HCT116 (cell line): ENCODE measurements at regions not wholly inside any gene's neighbourhood (a gene's known extent, or its start where the extent isn't known, plus 50 kb on each side); places are given as distances from the start of the nearest gene placed in this dataset.

Source experiments
- EZH2 ChIP-seq: fragments of 200-600 bp; sonication (generic); IDR thresholded peaks from 2 replicates; pipeline ENCODE4 v1.6.1; 2017; ENCODE audit warnings: antibody characterized with exemption, mixed run types
- FOSL1 ChIP-seq: IDR thresholded peaks from 2 replicates; pipeline ENCODE4 v1.6.1; 2012; ENCODE audit warnings: low read depth
- POLR2A ChIP-seq: IDR thresholded peaks from 2 replicates; pipeline ENCODE4 v1.7.0; 2011; ENCODE audit warnings: borderline replicate concordance; ENCODE audit not compliant: insufficient read depth, insufficient read length; ENCODE audit errors: extremely low read depth
- RAD21 ChIP-seq: IDR thresholded peaks from 2 replicates; pipeline ENCODE4 v1.6.1; 2012; ENCODE audit warnings: low read depth, mild to moderate bottlenecking
- SIN3A ChIP-seq: IDR thresholded peaks from 2 replicates; pipeline ENCODE4 v1.6.1; 2012; ENCODE audit warnings: low read depth
- TCF7L2 ChIP-seq: IDR thresholded peaks from 2 replicates; pipeline ENCODE4 v1.7.0; 2011; ENCODE audit warnings: borderline replicate concordance, inconsistent platforms; ENCODE audit not compliant: insufficient read depth, insufficient read length; ENCODE audit errors: extremely low read depth
- TF ChIP-seq, protein P1 (sequence below), 3 experiments: fragments of 200-600 bp in 1 of 3; sonication (generic) in 1 of 3; IDR thresholded peaks in 2 of 3; conservative IDR thresholded peaks in 1 of 3; 2 replicates each; pipeline ENCODE4 v1.5.1; 2012 to 2017; ENCODE audit warnings: low read depth in 2 of 3, low read length in 2 of 3, antibody characterized with exemption in 1 of 3, borderline replicate concordance in 1 of 3, control low read depth in 1 of 3, mild to moderate bottlenecking in 1 of 3, mixed read lengths in 1 of 3, mixed run types in 1 of 3, moderate library complexity in 1 of 3; ENCODE audit not compliant: insufficient read depth in 1 of 3
- TF ChIP-seq, protein P2 (sequence below): IDR thresholded peaks from 2 replicates; pipeline ENCODE4 v1.6.1; 2012; ENCODE audit warnings: low read depth
- TF ChIP-seq, protein P3 (sequence below): IDR thresholded peaks from 2 replicates; pipeline ENCODE4 v1.6.1; 2011; ENCODE audit warnings: mild to moderate bottlenecking, low read length, moderate library complexity; ENCODE audit not compliant: insufficient replicate concordance; ENCODE audit errors: extremely low read depth

DNA sequence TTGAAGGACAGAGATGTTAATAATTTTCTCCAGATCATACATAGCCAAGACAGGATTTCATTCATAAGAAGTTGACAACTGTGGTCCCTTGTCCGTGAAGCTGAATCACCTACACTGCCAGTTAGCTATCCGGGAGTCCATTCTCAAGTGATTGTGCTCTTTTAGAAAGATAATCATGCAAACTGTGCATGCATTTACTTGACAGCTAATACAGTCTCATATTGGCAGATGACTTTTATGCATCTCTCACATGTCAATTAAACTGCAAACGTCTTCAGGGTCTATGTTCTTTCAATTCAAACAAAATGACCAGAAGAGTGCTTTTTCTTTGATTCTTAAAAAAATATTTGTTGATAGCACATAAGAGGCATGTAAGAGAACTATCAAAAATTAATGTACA is 1572.9 kb downstream of the C4orf33 start:
- TF ChIP-seq, protein P1, sequence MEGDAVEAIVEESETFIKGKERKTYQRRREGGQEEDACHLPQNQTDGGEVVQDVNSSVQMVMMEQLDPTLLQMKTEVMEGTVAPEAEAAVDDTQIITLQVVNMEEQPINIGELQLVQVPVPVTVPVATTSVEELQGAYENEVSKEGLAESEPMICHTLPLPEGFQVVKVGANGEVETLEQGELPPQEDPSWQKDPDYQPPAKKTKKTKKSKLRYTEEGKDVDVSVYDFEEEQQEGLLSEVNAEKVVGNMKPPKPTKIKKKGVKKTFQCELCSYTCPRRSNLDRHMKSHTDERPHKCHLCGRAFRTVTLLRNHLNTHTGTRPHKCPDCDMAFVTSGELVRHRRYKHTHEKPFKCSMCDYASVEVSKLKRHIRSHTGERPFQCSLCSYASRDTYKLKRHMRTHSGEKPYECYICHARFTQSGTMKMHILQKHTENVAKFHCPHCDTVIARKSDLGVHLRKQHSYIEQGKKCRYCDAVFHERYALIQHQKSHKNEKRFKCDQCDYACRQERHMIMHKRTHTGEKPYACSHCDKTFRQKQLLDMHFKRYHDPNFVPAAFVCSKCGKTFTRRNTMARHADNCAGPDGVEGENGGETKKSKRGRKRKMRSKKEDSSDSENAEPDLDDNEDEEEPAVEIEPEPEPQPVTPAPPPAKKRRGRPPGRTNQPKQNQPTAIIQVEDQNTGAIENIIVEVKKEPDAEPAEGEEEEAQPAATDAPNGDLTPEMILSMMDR (IDR thresholded peaks at IDR 0.05 in 2 of 3, conservative IDR thresholded peaks at IDR 0.05 in 1 of 3; ENCODE audit: borderline replicate concordance in 1 of 3, insufficient read depth in 1 of 3, low read depth in 2 of 3, low read length in 2 of 3): no peak
- no peak for TF ChIP-seq POLR2A
- no peak for TF ChIP-seq SIN3A
- TF ChIP-seq, protein P2, sequence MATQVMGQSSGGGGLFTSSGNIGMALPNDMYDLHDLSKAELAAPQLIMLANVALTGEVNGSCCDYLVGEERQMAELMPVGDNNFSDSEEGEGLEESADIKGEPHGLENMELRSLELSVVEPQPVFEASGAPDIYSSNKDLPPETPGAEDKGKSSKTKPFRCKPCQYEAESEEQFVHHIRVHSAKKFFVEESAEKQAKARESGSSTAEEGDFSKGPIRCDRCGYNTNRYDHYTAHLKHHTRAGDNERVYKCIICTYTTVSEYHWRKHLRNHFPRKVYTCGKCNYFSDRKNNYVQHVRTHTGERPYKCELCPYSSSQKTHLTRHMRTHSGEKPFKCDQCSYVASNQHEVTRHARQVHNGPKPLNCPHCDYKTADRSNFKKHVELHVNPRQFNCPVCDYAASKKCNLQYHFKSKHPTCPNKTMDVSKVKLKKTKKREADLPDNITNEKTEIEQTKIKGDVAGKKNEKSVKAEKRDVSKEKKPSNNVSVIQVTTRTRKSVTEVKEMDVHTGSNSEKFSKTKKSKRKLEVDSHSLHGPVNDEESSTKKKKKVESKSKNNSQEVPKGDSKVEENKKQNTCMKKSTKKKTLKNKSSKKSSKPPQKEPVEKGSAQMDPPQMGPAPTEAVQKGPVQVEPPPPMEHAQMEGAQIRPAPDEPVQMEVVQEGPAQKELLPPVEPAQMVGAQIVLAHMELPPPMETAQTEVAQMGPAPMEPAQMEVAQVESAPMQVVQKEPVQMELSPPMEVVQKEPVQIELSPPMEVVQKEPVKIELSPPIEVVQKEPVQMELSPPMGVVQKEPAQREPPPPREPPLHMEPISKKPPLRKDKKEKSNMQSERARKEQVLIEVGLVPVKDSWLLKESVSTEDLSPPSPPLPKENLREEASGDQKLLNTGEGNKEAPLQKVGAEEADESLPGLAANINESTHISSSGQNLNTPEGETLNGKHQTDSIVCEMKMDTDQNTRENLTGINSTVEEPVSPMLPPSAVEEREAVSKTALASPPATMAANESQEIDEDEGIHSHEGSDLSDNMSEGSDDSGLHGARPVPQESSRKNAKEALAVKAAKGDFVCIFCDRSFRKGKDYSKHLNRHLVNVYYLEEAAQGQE: no peak
- no peak for TF ChIP-seq EZH2
- TF ChIP-seq TCF7L2: no peak
- no peak for TF ChIP-seq RAD21
- TF ChIP-seq, protein P3, sequence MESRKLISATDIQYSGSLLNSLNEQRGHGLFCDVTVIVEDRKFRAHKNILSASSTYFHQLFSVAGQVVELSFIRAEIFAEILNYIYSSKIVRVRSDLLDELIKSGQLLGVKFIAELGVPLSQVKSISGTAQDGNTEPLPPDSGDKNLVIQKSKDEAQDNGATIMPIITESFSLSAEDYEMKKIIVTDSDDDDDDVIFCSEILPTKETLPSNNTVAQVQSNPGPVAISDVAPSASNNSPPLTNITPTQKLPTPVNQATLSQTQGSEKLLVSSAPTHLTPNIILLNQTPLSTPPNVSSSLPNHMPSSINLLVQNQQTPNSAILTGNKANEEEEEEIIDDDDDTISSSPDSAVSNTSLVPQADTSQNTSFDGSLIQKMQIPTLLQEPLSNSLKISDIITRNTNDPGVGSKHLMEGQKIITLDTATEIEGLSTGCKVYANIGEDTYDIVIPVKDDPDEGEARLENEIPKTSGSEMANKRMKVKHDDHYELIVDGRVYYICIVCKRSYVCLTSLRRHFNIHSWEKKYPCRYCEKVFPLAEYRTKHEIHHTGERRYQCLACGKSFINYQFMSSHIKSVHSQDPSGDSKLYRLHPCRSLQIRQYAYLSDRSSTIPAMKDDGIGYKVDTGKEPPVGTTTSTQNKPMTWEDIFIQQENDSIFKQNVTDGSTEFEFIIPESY: no peak
- no peak for TF ChIP-seq FOSL1
